Nephron (organoid): ENCODE measurements at regions not wholly inside any gene's neighbourhood (a gene's known extent, or its start where the extent isn't known, plus 50 kb on each side); places are given as distances from the start of the nearest gene placed in this dataset.

Experiments
- H3K27ac Mint-ChIP-seq, 3 experiments: 2 replicates each; pipeline ENCODE4 v1.8.0; 2020; ENCODE audit warnings: mixed read lengths in 3 of 3, mild to moderate bottlenecking in 2 of 3, moderate library complexity in 1 of 3
- H3K27me3 Mint-ChIP-seq: 2 replicates; pipeline ENCODE4 v1.8.0; 2021; ENCODE audit warnings: low read depth, mild to moderate bottlenecking, moderate library complexity, mixed read lengths
- H3K36me3 Mint-ChIP-seq: 2 replicates; pipeline ENCODE4 v1.8.0; 2020; ENCODE audit warnings: low read depth, mixed read lengths
- H3K4me1 Mint-ChIP-seq: 2 replicates; pipeline ENCODE4 v1.8.0; 2020; ENCODE audit warnings: mixed read lengths
- H3K4me3 Mint-ChIP-seq, 3 experiments: 2 replicates each; pipeline ENCODE4 v1.8.0; 2020; ENCODE audit warnings: mild to moderate bottlenecking in 3 of 3, mixed read lengths in 3 of 3, moderate library complexity in 2 of 3
- H3K9me3 Mint-ChIP-seq: 2 replicates; pipeline ENCODE4 v1.8.0; 2020; ENCODE audit warnings: mixed read lengths
- CTCF ChIP-seq, 3 experiments: fragments of 200-600 bp; sonication (generic); IDR thresholded peaks; one replicate each; pipeline ENCODE4 v1.5.0; 2021; ENCODE audit warnings: antibody characterized with exemption in 3 of 3; ENCODE audit not compliant: unreplicated experiment in 3 of 3

- H3K27me3 Mint-ChIP-seq = peaks cover 7% of the 10 kb centered on the region
- H3K4me1 Mint-ChIP-seq = peaks cover 29% of the 10 kb centered on the region
- TF ChIP-seq CTCF (IDR thresholded peaks at IDR 0.05; ENCODE audit: unreplicated experiment in 3 of 3) = no peak
- H3K9me3 Mint-ChIP-seq = no peaks in the 10 kb centered on the region
- no peak overlapping the region for H3K4me3 Mint-ChIP-seq
- no peaks in the 10 kb centered on the region for H3K36me3 Mint-ChIP-seq
- H3K27ac Mint-ChIP-seq = peak overlapping the region in 1 of 3 experiments; percentile 66
Observed at GRCh38 chr17:55661256-55661758, 61.4 kb downstream of the TMEM100 start.

DNA sequence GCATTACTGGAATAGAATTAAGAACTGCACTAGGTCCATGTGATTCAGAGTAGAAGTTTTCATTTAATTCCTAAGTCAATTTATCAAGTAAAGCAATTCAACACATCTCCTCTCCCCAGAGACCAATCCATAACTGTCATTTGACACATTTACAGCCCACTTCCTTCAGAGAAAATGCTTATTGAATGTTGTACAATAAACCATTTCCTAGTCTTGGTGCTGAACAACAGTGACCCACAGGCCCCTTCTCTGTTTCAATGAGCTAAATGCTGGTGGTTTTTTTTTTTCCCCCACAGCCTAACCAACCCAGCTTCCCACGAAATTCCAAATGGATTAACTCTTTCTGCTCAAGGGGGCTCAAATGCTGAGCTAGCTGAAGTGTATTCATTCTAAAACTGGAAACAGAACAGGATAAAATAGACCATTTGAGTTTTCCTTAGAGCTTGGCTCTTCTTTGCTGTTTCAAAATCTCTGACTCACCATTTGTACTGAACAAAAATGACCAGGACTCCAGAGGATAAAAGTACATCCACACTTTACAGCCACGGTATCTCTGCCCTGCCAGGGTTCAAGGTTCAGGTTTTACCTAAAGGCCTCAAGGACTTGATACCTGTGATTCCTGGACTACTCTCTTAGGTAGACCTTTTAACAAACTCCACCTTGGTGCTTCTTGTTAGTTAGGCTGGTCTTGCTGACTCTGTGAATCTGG, 62.3 kb downstream of the TMEM100 start:
- Mint-ChIP-seq H3K27me3 (peaks cover 4% of the 10 kb centered on the region), H3K27ac (peak overlapping the region in 2 of 3 experiments; percentile 0 to 66), H3K9me3 (no peaks in the 10 kb centered on the region), H3K36me3 (no peaks in the 10 kb centered on the region), H3K4me3 (no peak overlapping the region), H3K4me1 (peaks cover 29% of the 10 kb centered on the region)
- no peak for TF ChIP-seq CTCF (IDR thresholded peaks at IDR 0.05; ENCODE audit: unreplicated experiment in 3 of 3)

- H3K4me1 Mint-ChIP-seq = peaks cover 32% of the 10 kb centered on the region
- H3K4me3 Mint-ChIP-seq = no peak overlapping the region
- H3K27ac Mint-ChIP-seq = peak overlapping the region in 2 of 3 experiments; percentile 0 to 66
- TF ChIP-seq CTCF (IDR thresholded peaks at IDR 0.05; ENCODE audit: unreplicated experiment in 3 of 3) = no peak
- H3K36me3 Mint-ChIP-seq = no peaks in the 10 kb centered on the region
- H3K27me3 Mint-ChIP-seq = peaks cover 4% of the 10 kb centered on the region
- no peaks in the 10 kb centered on the region for H3K9me3 Mint-ChIP-seq
Observed at GRCh38 chr17:55659661-55660060, 63.0 kb downstream of the TMEM100 start.

DNA sequence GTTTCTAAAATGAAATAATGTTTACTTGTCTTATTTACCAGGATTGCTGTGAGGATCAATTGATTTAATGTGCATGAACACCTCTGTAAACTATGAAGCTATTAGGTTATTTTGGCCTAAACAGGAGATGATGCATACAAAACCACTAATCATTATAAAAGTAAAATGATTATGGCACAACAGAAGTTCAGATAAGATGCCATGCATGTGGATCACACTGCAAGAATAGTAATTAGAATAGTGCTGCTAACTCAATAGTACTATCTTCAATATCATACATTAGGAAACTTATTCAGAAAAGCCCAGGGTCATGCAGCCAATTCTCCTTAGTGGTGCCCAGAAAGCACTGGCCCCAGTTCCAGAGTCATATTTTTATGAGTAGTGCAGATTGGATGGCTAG, 66.9 kb downstream of the TMEM100 start:
- no peaks in the 10 kb centered on the region for H3K9me3 Mint-ChIP-seq
- H3K36me3 Mint-ChIP-seq = no peaks in the 10 kb centered on the region
- no peak overlapping the region for H3K4me3 Mint-ChIP-seq
- no peak for TF ChIP-seq CTCF (IDR thresholded peaks at IDR 0.05; ENCODE audit: unreplicated experiment in 3 of 3)
- H3K4me1 Mint-ChIP-seq = peaks cover 18% of the 10 kb centered on the region
- H3K27me3 Mint-ChIP-seq = peaks cover 4% of the 10 kb centered on the region
- H3K27ac Mint-ChIP-seq = no peak overlapping the region

DNA sequence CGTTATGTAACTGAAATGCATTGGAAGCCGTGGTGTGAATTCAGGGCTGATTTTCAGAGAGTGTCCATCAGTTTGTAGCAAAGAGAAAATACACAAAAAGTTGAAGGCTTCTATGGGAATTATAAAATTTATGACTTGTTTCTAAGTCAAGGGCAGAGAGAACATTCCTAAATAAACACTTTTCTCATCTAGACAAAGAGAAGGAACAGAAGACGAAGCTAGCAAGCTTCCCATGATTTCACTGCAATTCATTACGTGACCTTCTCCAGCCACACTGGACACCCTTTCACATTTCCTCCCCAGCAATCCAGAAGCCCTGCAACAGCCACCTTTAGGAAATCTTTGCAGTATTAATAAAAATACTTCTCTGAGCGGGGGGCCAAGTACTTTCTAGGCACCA, 67.8 kb downstream of the TMEM100 start:
- Mint-ChIP-seq H3K27me3 (peaks cover 10% of the 10 kb centered on the region), H3K4me1 (peaks cover 8% of the 10 kb centered on the region), H3K4me3 (no peak overlapping the region), H3K27ac (peak overlapping the region in 1 of 3 experiments; percentile 43), H3K36me3 (no peaks in the 10 kb centered on the region), H3K9me3 (no peaks in the 10 kb centered on the region)
- no peak for TF ChIP-seq CTCF (IDR thresholded peaks at IDR 0.05; ENCODE audit: unreplicated experiment in 3 of 3)

GRCh38 chr17:55654022-55654421, 68.6 kb downstream of the TMEM100 start:
- no peaks in the 10 kb centered on the region for H3K36me3 Mint-ChIP-seq
- H3K4me1 Mint-ChIP-seq = peaks cover 5% of the 10 kb centered on the region
- TF ChIP-seq CTCF (IDR thresholded peaks at IDR 0.05; ENCODE audit: unreplicated experiment in 3 of 3) = no peak
- peaks cover 12% of the 10 kb centered on the region for H3K27me3 Mint-ChIP-seq
- no peak overlapping the region for H3K27ac Mint-ChIP-seq
- H3K4me3 Mint-ChIP-seq = no peak overlapping the region
- no peaks in the 10 kb centered on the region for H3K9me3 Mint-ChIP-seq
